Effector memory CD4-positive, alpha-beta T cell (primary cell): ENCODE measurements at regions not wholly inside any gene's neighbourhood (a gene's known extent, or its start where the extent isn't known, plus 50 kb on each side); places are given as distances from the start of the nearest gene placed in this dataset.

Source experiments
- DNase-seq, 3 donors: peaks; one replicate each; pipeline ENCODE4 v3.0.0-alpha.2; 2020
- H3K27ac ChIP-seq: 2 replicates; pipeline ENCODE4 v1.7.0; 2013; ENCODE audit warnings: mild to moderate bottlenecking, low read length, moderate library complexity; ENCODE audit not compliant: insufficient read depth, poor library complexity, severe bottlenecking
- H3K27me3 ChIP-seq: replicated peaks from 2 replicates; pipeline ENCODE4 v1.7.0; 2013; ENCODE audit warnings: mild to moderate bottlenecking, low read length; ENCODE audit not compliant: insufficient read depth, control insufficient read depth, poor library complexity, severe bottlenecking
- H3K36me3 ChIP-seq: 2 replicates; pipeline ENCODE4 v1.7.0; 2013; ENCODE audit warnings: mild to moderate bottlenecking, low read length, moderate library complexity; ENCODE audit not compliant: control insufficient read depth, insufficient read depth
- H3K4me1 ChIP-seq: 2 replicates; pipeline ENCODE4 v1.7.0; 2013; ENCODE audit warnings: low read length, mild to moderate bottlenecking; ENCODE audit not compliant: control insufficient read depth, insufficient read depth, poor library complexity, severe bottlenecking
- H3K4me3 ChIP-seq: 2 replicates; pipeline ENCODE4 v1.7.0; 2013; ENCODE audit warnings: low read length, low read depth, mild to moderate bottlenecking; ENCODE audit not compliant: insufficient read depth, poor library complexity, severe bottlenecking
- H3K9me3 ChIP-seq: 2 replicates; pipeline ENCODE4 v1.7.0; 2013; ENCODE audit warnings: mild to moderate bottlenecking, low read length, moderate library complexity; ENCODE audit not compliant: control insufficient read depth

DNA sequence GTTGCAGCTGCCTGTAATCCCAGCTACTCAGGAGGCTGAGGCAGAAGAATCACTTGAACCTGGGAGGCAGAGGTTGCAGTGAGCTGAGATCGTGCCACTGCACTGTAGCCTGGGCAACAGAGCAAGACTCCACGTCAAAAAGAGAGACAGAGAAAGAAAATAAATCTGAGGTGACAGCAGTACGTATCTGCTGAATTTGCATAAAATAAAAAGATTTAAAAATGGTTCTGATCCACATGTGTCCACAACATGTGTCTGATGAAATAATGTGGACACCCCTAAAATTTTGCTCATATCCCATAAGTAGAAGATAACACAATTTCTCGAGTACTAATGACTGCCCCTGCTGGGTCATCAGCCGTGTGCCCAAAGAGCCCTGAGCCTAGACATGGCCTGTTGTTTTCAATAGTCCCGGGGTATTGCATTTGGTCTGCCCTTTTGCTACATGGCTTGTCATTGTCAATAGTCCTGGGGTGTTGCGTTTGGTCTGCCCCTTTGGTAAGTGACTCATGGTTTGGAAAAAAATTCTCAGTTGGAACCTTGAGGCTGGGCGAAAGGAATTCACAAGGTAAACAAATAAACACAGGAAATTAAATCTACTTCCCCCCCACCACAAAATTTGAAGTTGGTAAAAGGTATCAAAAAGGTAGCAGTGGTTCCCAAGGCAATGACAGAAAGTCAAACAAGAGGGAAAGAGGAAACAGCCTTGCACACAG is 434.6 kb upstream of the MAF start:
- H3K9me3 ChIP-seq = no peaks in the 10 kb centered on the region
- no peaks in the 10 kb centered on the region for H3K36me3 ChIP-seq
- H3K4me3 ChIP-seq = no peak overlapping the region
- no peaks in the 10 kb centered on the region for H3K27me3 ChIP-seq
- no peak overlapping the region for H3K27ac ChIP-seq
- H3K4me1 ChIP-seq = no peaks in the 10 kb centered on the region
- DNase-seq = no peak

DNA sequence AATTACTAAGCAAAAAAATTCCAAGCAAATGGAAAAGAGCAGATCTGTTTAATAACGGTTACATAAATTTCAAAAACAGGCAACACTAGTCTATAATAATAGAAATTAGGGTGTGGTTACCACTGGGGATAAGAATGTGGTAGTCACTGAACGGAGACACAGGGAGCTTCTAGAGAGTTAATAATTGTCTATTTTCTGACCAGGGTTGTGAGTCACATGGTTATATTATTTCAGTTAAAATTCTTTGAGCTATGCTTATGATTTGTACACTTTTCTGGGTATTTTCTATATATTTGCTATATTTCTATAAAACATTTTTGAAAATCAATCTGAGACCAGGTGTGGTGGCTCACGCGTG is 433.9 kb upstream of the MAF start:
- DNase-seq = no peak
- Histone ChIP-seq H3K9me3 (no peaks in the 10 kb centered on the region), H3K36me3 (no peaks in the 10 kb centered on the region), H3K27ac (no peak overlapping the region), H3K4me3 (no peak overlapping the region), H3K4me1 (no peaks in the 10 kb centered on the region), H3K27me3 (no peaks in the 10 kb centered on the region)

DNA sequence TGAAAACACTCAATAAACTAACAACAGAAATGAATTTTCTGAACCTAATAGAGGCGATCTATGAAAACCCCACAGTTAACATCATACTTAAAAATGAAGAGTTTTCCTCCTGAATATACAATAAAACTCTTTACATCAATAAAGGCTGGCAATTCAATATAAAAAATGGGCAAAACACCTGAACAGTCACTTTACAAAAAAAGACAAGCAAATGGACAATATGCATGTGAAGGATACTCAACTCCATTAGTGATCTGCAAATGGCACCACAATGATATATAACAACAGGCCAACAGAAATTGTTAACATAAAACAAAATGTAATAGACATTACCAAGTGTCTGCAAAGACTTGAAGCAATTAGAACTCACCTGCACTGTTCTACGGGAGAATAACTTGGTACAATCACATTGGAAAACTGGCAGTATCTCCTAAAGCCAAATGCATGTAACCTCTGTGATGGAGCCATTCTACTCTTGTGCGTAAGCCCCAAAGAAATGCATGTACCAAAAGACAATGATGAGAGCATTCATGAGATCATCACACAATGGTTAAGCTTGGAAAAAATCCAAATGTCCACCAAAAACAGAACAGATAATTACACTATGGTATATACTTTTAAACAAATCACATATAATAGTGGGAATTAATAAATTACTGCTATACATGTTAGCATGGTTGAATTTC is 433.4 kb upstream of the MAF start:
- no peaks in the 10 kb centered on the region for H3K27me3 ChIP-seq
- H3K4me3 ChIP-seq = no peak overlapping the region
- no peak for DNase-seq
- no peak overlapping the region for H3K27ac ChIP-seq
- H3K9me3 ChIP-seq = no peaks in the 10 kb centered on the region
- no peaks in the 10 kb centered on the region for H3K36me3 ChIP-seq
- no peaks in the 10 kb centered on the region for H3K4me1 ChIP-seq

DNA sequence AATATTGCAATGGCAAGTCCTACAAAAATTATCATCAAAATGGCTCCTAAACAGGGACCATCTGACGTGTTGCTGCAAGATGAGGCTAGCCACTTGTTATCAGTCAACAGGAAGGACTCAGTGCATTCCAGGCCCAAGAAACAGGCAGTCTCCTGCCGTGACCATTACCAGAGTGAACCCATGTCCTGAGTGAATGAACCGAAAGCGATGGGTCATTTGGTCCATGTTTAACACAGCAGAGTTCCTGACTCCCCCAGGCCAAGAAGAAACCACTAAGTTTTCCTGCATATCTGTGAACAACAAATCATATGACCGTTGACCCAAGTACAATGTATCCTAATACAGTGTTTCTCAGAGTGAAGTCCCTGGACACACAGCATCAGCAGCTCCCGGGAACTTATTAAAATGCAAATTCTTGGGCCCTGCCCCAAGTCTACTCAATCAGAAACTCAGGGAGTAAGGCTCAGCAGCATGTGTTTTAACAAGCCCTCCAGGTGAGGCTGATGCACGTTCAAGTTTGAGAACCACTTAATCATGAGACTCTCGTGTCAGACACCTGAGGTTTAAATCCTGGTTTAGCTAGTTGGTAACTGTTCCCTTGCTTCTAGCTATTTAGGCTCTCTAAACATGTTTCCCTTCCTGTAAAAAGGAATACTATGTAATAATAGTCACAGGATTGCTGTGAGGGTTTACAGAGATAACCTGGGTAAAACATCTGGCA is 429.4 kb upstream of the MAF start:
- H3K27ac ChIP-seq = no peak overlapping the region
- no peaks in the 10 kb centered on the region for H3K36me3 ChIP-seq
- H3K4me3 ChIP-seq = no peak overlapping the region
- H3K9me3 ChIP-seq = no peaks in the 10 kb centered on the region
- H3K27me3 ChIP-seq = no peaks in the 10 kb centered on the region
- H3K4me1 ChIP-seq = peaks cover 5% of the 10 kb centered on the region
- no peak for DNase-seq

DNA sequence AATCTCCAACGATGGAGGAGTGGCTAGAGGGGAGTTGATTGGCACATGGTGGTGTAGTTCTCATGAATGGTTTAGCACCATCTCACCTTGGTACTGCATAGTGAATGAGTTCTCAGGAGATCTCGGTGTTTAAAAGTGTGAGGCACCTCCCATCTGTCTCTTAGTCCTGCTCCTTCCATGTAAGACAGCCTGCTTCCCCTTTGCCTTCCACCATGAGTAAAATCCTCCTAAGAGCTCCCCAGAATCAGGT is 428.8 kb upstream of the MAF start:
- H3K9me3 ChIP-seq = no peaks in the 10 kb centered on the region
- no peak for DNase-seq
- H3K4me3 ChIP-seq = no peak overlapping the region
- no peak overlapping the region for H3K27ac ChIP-seq
- H3K4me1 ChIP-seq = peaks cover 5% of the 10 kb centered on the region
- H3K27me3 ChIP-seq = no peaks in the 10 kb centered on the region
- H3K36me3 ChIP-seq = no peaks in the 10 kb centered on the region

DNA sequence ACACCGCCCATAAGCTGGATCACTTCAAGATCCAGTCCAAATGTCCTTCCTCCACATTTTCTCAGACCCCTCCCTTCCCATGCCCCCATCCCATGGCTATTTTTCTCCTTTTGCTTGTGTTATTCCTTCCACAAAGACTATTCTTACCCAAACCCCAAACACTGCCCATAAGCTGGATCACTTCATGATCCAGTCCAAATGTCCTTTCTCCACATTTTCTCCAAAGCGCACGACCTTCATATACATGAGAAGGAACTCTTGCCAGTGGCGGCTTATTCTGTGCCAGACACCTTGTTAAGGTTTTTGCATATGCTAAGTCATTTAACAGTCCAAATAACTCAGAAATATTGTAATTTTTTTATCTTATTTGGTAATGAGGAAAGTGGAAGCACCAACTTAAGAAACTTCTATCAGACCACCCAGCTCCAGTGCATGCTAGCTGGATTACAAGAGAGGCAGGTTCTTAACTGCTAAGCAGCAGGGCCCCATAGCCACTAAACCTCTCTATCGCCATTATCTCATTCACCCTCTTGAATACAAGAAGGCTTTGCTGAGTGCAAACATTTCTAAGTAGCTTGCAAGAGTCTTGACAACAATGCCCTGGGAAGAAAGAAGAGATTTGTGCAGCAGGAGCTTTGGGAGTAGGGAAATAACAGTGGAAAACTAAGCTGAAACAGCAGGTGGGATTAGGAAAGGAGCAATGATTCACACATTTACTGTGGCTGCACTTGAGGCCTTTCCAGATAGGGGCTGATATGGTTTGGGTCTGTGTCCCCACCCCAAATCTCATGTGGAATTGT is 428.2 kb upstream of the MAF start:
- Histone ChIP-seq H3K9me3 (no peaks in the 10 kb centered on the region), H3K27me3 (no peaks in the 10 kb centered on the region), H3K4me3 (no peak overlapping the region), H3K27ac (no peak overlapping the region), H3K36me3 (no peaks in the 10 kb centered on the region), H3K4me1 (peaks cover 5% of the 10 kb centered on the region)
- DNase-seq = no peak

DNA sequence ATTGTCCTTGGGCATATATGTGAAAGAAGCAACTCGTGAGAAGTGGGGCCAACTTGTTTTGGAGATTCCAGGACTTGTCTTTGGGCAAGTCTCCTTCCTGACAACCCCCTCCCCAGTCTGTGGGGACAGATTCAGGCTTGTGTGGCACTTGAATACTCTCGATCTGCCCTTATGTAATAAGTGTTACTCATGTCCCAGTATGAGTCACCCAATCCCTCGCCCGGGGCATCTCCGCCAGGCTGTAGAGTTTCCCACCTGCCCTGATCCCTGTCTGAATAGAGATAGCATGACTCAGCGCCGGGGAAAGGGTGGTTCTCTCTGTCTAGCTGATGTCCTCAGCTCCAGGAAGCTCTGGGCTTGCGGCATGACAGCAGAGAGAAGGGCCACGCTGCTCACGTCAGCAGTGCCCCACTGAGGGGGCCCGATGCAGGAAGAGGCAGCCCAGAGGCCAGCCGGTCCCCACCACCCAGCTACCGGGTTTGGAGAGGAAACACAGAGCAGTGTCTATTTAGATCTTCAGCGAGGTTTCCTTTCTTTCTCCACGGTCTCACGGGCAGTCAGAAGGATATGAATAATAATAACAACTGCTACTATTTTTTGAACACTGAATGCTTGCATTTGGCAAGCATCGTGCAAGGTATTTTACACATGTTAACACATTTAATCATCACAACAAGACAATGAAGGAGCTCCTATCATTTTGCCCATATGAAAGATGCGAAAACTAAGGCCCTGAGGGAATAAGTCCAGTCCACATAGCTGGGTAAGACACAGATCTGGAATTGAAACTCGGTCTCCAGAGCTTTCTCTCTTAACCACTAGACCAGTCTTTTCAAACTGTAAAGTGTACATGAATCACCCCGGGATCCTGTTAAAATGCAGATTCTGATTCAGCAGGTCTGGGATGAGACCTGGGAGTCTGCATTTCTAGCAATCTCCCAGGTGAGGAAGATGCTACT is 426.7 kb upstream of the MAF start:
- Histone ChIP-seq H3K9me3 (no peaks in the 10 kb centered on the region), H3K4me1 (peaks cover 5% of the 10 kb centered on the region), H3K36me3 (no peaks in the 10 kb centered on the region), H3K27ac (no peak overlapping the region), H3K27me3 (no peaks in the 10 kb centered on the region), H3K4me3 (no peak overlapping the region)
- DNase-seq = peak; percentile 6 to 28 (median 12)

DNA sequence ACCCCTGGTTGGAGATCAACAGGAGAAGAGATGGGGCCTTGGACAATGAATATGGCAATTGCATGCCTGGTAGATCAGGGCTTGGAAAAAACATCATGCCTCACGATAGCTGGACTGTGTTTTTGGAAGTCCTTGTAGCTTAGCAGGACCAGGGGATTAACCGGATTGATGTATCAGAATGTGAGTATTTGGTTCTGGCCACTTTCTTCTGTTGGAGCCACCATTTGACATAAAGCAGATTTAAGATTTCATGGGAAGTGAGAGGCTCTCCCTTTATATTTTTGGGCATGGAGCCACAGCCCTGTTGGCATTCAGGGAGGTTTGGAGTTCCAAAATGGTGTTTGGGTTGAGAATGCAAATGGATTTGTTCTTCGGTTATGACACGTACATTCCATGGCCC is 424.7 kb upstream of the MAF start:
- no peak for DNase-seq
- H3K27ac ChIP-seq = no peak overlapping the region

DNA sequence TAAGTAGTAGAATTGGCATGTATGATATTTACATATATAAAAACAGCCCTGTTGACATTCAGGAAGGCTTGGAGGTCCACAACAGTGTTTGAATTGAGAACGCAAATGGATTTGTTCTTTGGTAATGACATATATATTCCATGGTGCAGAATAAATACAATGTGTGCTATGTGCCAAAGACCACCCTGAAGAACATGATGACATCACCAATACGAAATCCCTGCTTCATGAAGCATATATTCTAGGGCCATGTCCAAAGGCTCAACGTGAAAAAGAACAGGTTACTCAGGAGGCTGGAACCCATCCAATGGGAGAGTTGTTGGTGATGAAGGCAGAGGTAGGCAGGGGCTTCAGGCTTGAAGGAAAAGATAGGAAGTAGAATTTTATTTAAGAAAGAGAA is 423.9 kb upstream of the MAF start:
- Histone ChIP-seq H3K36me3 (no peaks in the 10 kb centered on the region), H3K9me3 (no peaks in the 10 kb centered on the region), H3K4me3 (no peak overlapping the region), H3K27ac (no peak overlapping the region), H3K27me3 (no peaks in the 10 kb centered on the region), H3K4me1 (peaks cover 5% of the 10 kb centered on the region)
- no peak for DNase-seq

More for the DNA sequence above, 424.7 kb upstream of the MAF start:
- Histone ChIP-seq H3K27me3 (no peaks in the 10 kb centered on the region), H3K36me3 (no peaks in the 10 kb centered on the region), H3K9me3 (no peaks in the 10 kb centered on the region), H3K4me1 (peaks cover 5% of the 10 kb centered on the region), H3K4me3 (no peak overlapping the region)
